ENCODE measurements at regions not wholly inside any gene's neighbourhood (a gene's known extent, or its start where the extent isn't known, plus 50 kb on each side); places are given as distances from the start of the nearest gene placed in this dataset.
A peak's percentile ranks its signal among the peaks of the same experiment; 100 is the strongest.

DNA sequence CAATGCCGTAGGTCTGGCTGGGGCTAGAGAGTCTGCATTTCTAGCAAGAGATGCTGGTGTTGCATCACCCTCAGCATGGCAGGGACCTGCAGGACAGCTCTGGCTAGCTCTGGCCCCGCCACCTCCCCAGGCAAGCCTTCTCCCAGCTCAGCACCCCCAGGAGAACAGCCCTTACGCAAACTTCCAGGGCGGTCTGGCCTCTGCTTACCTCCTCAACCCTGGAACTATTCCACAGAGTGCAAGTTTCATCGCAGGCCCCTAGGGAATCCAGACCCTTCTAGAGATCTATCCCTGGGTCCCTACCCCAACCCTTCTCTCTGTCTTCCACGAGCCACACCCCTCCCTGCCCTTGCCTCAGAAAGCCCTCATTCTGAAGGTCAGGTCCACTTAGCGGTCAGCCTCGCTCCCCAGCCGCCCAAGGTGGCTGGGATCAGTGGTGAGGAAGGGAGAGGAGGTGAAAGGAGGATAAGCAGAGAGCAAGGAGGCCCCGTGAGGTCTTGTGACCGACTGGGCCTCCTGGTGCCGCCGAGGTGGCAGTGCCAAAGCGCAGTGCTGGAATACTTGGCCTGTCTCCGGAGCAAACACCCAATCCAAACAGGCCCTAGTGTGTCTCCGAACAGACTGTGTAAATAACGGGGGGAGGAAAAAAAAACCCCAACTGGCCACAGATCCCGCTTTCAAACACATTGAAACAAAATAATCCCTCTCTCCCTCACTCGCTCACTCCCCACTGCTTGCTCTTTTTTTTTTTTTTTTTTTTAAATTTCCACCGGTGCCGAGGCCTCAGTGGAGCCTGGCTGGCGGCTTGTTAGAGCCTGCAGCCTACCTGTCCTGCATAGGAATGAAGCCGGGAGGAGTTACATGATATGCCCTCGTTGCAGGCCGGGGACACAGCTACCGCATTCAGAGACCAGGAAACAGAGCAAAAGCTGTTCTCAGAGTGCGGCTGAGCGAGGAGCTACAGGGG lies 380.9 kb downstream of the SOX9 start:
- H3K4me3 Mint-ChIP-seq = no peak overlapping the region

DNA sequence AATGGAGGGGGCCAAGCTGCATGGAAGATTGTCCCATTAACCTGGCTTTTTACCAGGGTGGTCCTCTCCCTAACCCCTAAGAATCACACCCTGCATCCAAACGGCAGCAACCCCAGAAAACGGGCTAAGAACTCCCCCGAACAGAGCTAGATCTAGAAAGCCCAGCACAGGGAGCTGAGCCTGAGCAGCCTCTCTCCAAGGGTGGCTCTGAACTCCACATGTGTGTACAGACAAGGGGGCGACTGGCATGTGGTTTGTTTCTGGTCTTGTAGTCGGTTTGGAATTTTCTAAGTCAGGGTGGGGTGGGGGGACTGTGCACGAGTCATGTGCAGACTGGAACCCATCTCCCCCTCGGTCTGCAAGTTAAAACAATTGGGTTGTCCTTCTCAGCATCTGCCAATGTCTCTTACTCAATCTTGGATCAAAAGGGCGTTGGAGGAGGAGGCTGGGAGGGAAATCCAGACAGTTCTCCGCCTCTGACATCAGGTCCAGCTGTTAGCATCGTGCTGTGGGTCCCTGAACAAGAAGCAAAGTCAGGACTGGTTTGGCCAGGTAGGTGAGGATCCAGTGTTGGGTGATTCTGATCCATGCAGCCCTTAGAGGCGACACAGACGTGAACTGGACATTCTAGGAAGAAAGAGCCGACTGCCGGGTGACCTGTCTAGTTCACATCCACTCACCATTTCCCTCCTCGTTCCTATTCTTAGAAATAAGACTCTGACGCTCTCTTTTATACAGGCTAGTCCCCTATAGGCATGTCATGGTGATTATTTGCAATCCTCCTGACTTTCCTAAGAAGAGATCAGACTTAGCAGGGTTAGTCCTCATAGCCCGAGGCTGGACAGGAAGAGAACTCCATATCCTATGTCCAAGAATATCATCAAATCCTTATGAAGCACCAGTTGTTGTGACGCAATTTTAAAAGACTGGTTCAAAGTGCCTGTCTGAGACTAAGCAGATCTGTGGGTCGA lies 381.8 kb downstream of the SOX9 start:
- peaks cover 31% of the 10 kb centered on the region for H3K4me1 Mint-ChIP-seq
- Histone ChIP-seq H2AFZ (peak overlapping the region; percentile 85), H4K20me1 (replicated peaks; ENCODE audit: insufficient read depth) (no peaks in the 10 kb centered on the region), H3K4me3 (no peak overlapping the region), H3F3A (replicated peaks; ENCODE audit: low read depth) (no peaks in the 10 kb centered on the region), H3K4me2 (no peak overlapping the region), H3K9me2 (ENCODE audit: insufficient read depth) (no peaks in the 10 kb centered on the region; the same call in 1 of the 2 replicates), H3K36me3 (ENCODE audit: insufficient read depth) (no peaks in the 10 kb centered on the region), H3K27ac (ENCODE audit: low read depth) (no peak overlapping the region), H3K79me2 (replicated peaks; ENCODE audit: insufficient read depth) (no peaks in the 10 kb centered on the region), H3K27me3 (ENCODE audit: insufficient read depth) (no peaks in the 10 kb centered on the region), H3K4me1 (ENCODE audit: insufficient read depth) (peaks cover 21% of the 10 kb centered on the region)
- no peak overlapping the region; the same call in 1 of the 2 replicates for H3K27ac Mint-ChIP-seq
- peaks cover 5% of the 10 kb centered on the region for H3K27me3 Mint-ChIP-seq (ENCODE audit: insufficient read depth, low read depth, poor library complexity)
- no peak for TF ChIP-seq CREB1 (CRISPR knock-in tag; IDR thresholded peaks at IDR 0.05; ENCODE audit: low read depth)
- TF ChIP-seq, protein P1, sequence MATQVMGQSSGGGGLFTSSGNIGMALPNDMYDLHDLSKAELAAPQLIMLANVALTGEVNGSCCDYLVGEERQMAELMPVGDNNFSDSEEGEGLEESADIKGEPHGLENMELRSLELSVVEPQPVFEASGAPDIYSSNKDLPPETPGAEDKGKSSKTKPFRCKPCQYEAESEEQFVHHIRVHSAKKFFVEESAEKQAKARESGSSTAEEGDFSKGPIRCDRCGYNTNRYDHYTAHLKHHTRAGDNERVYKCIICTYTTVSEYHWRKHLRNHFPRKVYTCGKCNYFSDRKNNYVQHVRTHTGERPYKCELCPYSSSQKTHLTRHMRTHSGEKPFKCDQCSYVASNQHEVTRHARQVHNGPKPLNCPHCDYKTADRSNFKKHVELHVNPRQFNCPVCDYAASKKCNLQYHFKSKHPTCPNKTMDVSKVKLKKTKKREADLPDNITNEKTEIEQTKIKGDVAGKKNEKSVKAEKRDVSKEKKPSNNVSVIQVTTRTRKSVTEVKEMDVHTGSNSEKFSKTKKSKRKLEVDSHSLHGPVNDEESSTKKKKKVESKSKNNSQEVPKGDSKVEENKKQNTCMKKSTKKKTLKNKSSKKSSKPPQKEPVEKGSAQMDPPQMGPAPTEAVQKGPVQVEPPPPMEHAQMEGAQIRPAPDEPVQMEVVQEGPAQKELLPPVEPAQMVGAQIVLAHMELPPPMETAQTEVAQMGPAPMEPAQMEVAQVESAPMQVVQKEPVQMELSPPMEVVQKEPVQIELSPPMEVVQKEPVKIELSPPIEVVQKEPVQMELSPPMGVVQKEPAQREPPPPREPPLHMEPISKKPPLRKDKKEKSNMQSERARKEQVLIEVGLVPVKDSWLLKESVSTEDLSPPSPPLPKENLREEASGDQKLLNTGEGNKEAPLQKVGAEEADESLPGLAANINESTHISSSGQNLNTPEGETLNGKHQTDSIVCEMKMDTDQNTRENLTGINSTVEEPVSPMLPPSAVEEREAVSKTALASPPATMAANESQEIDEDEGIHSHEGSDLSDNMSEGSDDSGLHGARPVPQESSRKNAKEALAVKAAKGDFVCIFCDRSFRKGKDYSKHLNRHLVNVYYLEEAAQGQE (IDR thresholded peaks at IDR 0.05; ENCODE audit: unreplicated experiment) = no peak
- TF ChIP-seq POLR2AphosphoS5 (IDR thresholded peaks at IDR 0.05; ENCODE audit: low read depth) = no peak
- no peak for TF ChIP-seq ZNF331 (CRISPR knock-in tag; IDR thresholded peaks at IDR 0.05; ENCODE audit: low read depth)
- TF ChIP-seq, protein P2, sequence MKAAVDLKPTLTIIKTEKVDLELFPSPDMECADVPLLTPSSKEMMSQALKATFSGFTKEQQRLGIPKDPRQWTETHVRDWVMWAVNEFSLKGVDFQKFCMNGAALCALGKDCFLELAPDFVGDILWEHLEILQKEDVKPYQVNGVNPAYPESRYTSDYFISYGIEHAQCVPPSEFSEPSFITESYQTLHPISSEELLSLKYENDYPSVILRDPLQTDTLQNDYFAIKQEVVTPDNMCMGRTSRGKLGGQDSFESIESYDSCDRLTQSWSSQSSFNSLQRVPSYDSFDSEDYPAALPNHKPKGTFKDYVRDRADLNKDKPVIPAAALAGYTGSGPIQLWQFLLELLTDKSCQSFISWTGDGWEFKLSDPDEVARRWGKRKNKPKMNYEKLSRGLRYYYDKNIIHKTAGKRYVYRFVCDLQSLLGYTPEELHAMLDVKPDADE (IDR thresholded peaks at IDR 0.05) = no peak
- peaks cover 4% of the 10 kb centered on the region; the same call in 1 of the 3 replicates for H3K9me3 Mint-ChIP-seq
- H3K4me3 Mint-ChIP-seq = no peak overlapping the region
- DNase-seq (ENCODE audit: low spot score) = no peak
- ATAC-seq = peak; percentile 48
- H3K36me3 Mint-ChIP-seq (ENCODE audit: low read depth) = peaks cover 3% of the 10 kb centered on the region; the same call in 2 of the 3 replicates

More for the DNA sequence above, 380.9 kb downstream of the SOX9 start:
- no peaks in the 10 kb centered on the region for H3K79me2 ChIP-seq (replicated peaks; ENCODE audit: insufficient read depth)
- H3K27ac ChIP-seq (ENCODE audit: low read depth) = no peak overlapping the region
- Mint-ChIP-seq H3K4me1 (peaks cover 21% of the 10 kb centered on the region), H3K36me3 (ENCODE audit: low read depth) (peaks cover 3% of the 10 kb centered on the region; the same call in 2 of the 3 replicates), H3K27ac (peak overlapping the region; percentile 52; the same call in 1 of the 2 replicates), H3K9me3 (peaks cover 4% of the 10 kb centered on the region; the same call in 1 of the 3 replicates), H3K27me3 (ENCODE audit: insufficient read depth, low read depth, poor library complexity) (peaks cover 5% of the 10 kb centered on the region)
- H3K4me3 ChIP-seq = no peak overlapping the region
- H3K36me3 ChIP-seq (ENCODE audit: insufficient read depth) = no peaks in the 10 kb centered on the region
- H2AFZ ChIP-seq = peak overlapping the region; percentile 85
- DNase-seq (ENCODE audit: low spot score) (peak; percentile 52), ATAC-seq (peak; percentile 96)
- H3K9me2 ChIP-seq (ENCODE audit: insufficient read depth) = no peaks in the 10 kb centered on the region; the same call in 1 of the 2 replicates
- no peaks in the 10 kb centered on the region for H3F3A ChIP-seq (replicated peaks; ENCODE audit: low read depth)
- H4K20me1 ChIP-seq (replicated peaks; ENCODE audit: insufficient read depth) = no peaks in the 10 kb centered on the region
- H3K27me3 ChIP-seq (ENCODE audit: insufficient read depth) = no peaks in the 10 kb centered on the region
- TF ChIP-seq STAT1 (IDR thresholded peaks at IDR 0.05; ENCODE audit: unreplicated experiment) (no peak), CREB1 (CRISPR knock-in tag; IDR thresholded peaks at IDR 0.05; ENCODE audit: low read depth) (no peak), ZNF331 (CRISPR knock-in tag; IDR thresholded peaks at IDR 0.05; ENCODE audit: low read depth) (no peak)
- peaks cover 11% of the 10 kb centered on the region; the same call in 1 of the 2 replicates for H3K4me1 ChIP-seq (ENCODE audit: insufficient read depth)
- no peak overlapping the region for H3K4me2 ChIP-seq

Measured in GM23338 (cell line).